HUES6 (cell line): ENCODE measurements at regions not wholly inside any gene's neighbourhood (a gene's known extent, or its start where the extent isn't known, plus 50 kb on each side); places are given as distances from the start of the nearest gene placed in this dataset.

Experiments
- H3K27ac ChIP-seq: 2 replicates; pipeline ENCODE4 v1.7.0; 2013; ENCODE audit warnings: low read depth, mild to moderate bottlenecking, low read length, inconsistent platforms
- H3K27me3 ChIP-seq: 2 replicates; pipeline ENCODE4 v1.6.1; 2013; ENCODE audit warnings: low read length; ENCODE audit not compliant: control insufficient read depth, insufficient read depth
- H3K36me3 ChIP-seq: 2 replicates; pipeline ENCODE4 v1.6.1; 2013; ENCODE audit warnings: low read length; ENCODE audit not compliant: control insufficient read depth, insufficient read depth
- H3K4me1 ChIP-seq: 2 replicates; pipeline ENCODE4 v1.6.1; 2013; ENCODE audit warnings: low read length; ENCODE audit not compliant: control insufficient read depth, insufficient read depth
- H3K4me3 ChIP-seq: 2 replicates; pipeline ENCODE4 v1.5.1; 2013; ENCODE audit warnings: low read depth, low read length
- H3K9ac ChIP-seq: one replicate; pipeline ENCODE4 v1.6.1; 2013; ENCODE audit warnings: mild to moderate bottlenecking, low read length
- H3K9me3 ChIP-seq: 2 replicates; pipeline ENCODE4 v1.6.1; 2013; ENCODE audit warnings: low read depth, low read length; ENCODE audit not compliant: control insufficient read depth, insufficient read depth

DNA sequence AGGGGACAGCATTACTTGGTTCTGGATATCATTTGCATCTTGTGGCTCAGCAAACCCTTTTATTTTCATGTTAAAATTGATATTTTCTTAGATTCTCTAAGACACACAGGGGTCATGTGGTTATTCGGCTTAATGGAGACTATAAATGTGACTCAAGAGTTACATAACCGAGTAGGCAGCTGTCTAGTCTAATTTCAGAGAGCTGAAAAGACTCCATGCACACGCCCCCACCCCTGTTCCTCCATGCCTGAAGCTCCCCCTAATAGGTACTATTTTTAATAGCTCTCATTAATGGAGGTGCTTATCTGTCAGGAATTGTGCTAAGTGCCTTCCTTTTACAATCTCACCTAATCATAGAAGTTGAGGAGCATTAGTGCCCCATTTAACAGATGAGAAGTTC is 189.2 kb upstream of the ARHGAP20 start:
- Histone ChIP-seq H3K4me1 (no peaks in the 10 kb centered on the region), H3K27me3 (no peaks in the 10 kb centered on the region), H3K27ac (no peak overlapping the region), H3K36me3 (no peaks in the 10 kb centered on the region), H3K9ac (no peak overlapping the region), H3K4me3 (no peak overlapping the region), H3K9me3 (no peaks in the 10 kb centered on the region)

DNA sequence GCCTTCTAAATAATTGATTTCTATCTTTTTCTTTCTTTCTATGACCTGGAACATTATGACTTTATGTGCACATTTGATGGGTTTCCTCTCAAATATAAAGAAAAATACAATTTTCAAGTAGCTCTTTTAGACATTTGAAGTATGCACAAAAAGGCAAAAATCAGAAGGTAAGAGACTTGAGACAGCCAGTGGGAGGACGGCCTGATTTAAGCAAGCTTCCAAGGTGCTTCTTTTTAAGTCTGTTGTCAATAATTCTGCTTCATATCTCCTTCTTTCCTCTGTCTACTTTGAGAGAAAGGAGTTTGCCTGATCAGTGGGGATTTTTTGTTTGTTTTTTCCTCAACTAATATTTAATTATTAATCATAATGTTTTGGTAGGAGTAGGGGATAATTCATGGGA is 188.2 kb upstream of the ARHGAP20 start:
- Histone ChIP-seq H3K4me1 (no peaks in the 10 kb centered on the region), H3K9me3 (no peaks in the 10 kb centered on the region), H3K27me3 (no peaks in the 10 kb centered on the region), H3K4me3 (no peak overlapping the region), H3K9ac (no peak overlapping the region), H3K27ac (no peak overlapping the region), H3K36me3 (no peaks in the 10 kb centered on the region)

DNA sequence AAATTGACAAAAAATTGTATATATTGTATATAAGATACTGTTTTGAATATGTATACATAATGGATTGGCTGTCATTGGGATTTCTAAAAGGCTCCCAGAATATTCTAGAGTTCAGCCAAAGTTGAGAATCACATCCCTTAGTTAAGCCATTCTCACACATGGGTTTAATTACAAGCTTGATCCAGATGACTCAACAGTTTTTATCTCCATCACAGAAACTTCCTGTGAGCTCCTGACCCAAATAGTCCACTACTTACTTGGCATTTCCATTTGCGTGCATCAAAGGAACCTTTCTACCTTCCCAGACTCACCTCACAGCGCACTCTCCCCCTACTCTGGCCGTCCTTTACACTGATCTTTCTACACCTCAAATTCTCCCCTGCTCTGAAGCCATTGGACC is 184.8 kb upstream of the ARHGAP20 start:
- H3K27ac ChIP-seq: no peak overlapping the region
- H3K36me3 ChIP-seq: no peaks in the 10 kb centered on the region
- H3K4me1 ChIP-seq: no peaks in the 10 kb centered on the region
- no peaks in the 10 kb centered on the region for H3K9me3 ChIP-seq
- no peak overlapping the region for H3K9ac ChIP-seq
- H3K4me3 ChIP-seq: no peak overlapping the region
- H3K27me3 ChIP-seq: no peaks in the 10 kb centered on the region

DNA sequence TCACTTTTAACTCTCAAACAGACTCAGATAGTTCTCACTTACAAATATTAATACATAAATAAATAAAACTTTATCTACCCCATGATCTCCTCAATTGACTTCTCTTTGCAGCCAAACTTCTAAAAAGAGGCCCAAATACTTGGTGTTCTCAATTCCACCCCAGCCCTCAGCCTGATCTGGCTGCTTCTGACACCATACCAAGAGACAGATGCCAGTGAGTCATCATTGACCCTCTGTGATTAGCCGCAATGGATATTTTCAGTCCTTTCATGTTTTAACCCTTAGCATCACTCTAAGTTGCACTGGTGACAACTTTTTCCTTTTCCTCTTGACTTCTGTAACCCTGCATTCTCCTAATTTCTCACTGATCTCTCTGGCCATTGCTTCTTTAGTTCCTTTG is 184.1 kb upstream of the ARHGAP20 start:
- no peak overlapping the region for H3K9ac ChIP-seq
- H3K4me3 ChIP-seq: no peak overlapping the region
- no peaks in the 10 kb centered on the region for H3K36me3 ChIP-seq
- no peak overlapping the region for H3K27ac ChIP-seq
- H3K27me3 ChIP-seq: no peaks in the 10 kb centered on the region
- H3K4me1 ChIP-seq: no peaks in the 10 kb centered on the region
- H3K9me3 ChIP-seq: no peaks in the 10 kb centered on the region

DNA sequence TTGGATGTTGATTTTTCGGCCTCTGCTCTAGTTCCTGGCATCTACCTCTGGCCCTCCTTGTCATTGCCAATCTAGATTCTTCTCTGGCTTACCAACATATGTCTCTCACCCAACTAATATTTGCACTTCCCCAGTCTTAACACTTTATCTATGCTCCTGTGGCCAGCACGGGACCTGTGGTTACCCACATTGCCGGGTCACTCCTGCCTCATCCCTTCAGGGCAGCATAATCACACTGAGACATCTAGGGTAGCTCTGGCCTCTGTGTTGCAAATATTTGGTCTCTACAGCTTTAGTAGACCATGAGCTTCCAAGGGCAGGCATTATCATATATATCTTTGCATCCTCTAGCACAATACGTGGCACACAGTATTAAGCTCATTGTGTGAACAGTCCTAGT is 182.0 kb upstream of the ARHGAP20 start:
- no peaks in the 10 kb centered on the region for H3K27me3 ChIP-seq
- no peaks in the 10 kb centered on the region for H3K4me1 ChIP-seq
- H3K9ac ChIP-seq: no peak overlapping the region
- no peaks in the 10 kb centered on the region for H3K36me3 ChIP-seq
- H3K9me3 ChIP-seq: no peaks in the 10 kb centered on the region
- no peak overlapping the region for H3K4me3 ChIP-seq
- no peak overlapping the region for H3K27ac ChIP-seq

DNA sequence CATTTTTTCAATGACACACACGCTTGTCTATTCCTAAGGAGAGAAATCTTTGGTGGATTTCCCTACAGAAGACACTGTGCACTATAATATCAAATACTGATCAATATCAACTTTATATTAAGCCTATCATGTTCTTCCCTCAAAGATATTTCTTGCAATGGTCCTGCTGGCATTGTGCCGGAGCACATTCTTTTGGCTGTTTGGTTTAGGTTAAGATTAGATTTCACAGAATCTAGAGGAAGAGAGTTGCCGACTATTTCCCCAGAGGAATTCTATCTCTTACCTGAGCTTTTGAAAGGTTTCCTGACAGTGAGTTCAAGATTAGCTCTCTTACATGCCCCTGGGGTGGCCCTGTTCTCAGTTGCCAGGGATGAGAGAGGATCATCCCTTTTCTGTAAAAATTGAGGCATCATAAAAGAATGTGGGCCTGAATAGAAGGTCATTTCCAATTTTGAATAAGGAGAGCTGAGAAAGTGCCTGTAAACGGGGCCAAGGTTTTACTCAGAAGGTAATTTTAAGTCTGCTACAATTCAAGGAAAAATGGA is 180.6 kb upstream of the ARHGAP20 start:
- H3K9ac ChIP-seq: no peak overlapping the region
- no peaks in the 10 kb centered on the region for H3K36me3 ChIP-seq
- H3K27me3 ChIP-seq: no peaks in the 10 kb centered on the region

DNA sequence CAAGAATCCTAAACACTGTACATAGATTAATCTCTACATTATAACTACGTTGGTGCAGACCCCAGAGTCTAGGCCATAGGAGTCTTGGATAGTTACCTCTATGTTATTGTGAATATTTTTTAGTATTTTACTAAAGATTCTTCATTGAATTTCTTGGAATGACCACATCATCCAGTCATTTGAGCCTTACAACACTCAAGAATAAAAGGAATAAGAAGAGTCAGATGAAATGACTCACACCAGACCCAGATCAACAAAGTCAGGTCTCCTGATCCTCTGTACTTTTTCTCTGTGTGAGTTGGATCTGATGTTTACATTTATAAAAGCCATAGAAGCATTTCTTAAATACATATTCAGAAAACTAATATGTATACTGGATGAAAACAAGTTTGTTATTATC is 179.2 kb upstream of the ARHGAP20 start:
- Histone ChIP-seq H3K36me3 (no peaks in the 10 kb centered on the region), H3K9ac (no peak overlapping the region), H3K27ac (no peak overlapping the region), H3K9me3 (no peaks in the 10 kb centered on the region), H3K27me3 (no peaks in the 10 kb centered on the region), H3K4me1 (no peaks in the 10 kb centered on the region), H3K4me3 (no peak overlapping the region)

More for the DNA sequence above, 180.6 kb upstream of the ARHGAP20 start:
- Histone ChIP-seq H3K27ac (no peak overlapping the region), H3K9me3 (no peaks in the 10 kb centered on the region), H3K4me3 (no peak overlapping the region), H3K4me1 (no peaks in the 10 kb centered on the region)

DNA sequence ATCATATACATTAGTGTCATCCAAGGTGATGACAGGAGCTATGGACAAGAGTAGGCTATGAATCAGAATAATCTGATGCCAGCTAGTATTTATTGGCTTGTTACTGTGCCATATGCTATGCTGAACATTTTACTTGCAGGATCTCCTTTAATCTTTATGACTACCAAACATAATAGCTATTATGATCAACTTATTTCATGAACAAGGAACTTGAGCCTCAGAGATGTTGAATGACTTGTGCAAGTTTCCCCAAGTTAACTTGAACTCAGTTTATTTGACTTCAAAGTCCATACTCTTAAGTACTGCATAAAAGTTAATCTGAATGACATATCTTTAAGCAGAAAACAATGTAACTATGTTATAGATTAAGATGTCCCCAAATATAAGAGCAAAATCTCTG is 178.8 kb upstream of the ARHGAP20 start:
- no peak overlapping the region for H3K4me3 ChIP-seq
- H3K9ac ChIP-seq: no peak overlapping the region
- H3K4me1 ChIP-seq: no peaks in the 10 kb centered on the region
- no peak overlapping the region for H3K27ac ChIP-seq
- H3K27me3 ChIP-seq: no peaks in the 10 kb centered on the region
- no peaks in the 10 kb centered on the region for H3K36me3 ChIP-seq
- no peaks in the 10 kb centered on the region for H3K9me3 ChIP-seq

DNA sequence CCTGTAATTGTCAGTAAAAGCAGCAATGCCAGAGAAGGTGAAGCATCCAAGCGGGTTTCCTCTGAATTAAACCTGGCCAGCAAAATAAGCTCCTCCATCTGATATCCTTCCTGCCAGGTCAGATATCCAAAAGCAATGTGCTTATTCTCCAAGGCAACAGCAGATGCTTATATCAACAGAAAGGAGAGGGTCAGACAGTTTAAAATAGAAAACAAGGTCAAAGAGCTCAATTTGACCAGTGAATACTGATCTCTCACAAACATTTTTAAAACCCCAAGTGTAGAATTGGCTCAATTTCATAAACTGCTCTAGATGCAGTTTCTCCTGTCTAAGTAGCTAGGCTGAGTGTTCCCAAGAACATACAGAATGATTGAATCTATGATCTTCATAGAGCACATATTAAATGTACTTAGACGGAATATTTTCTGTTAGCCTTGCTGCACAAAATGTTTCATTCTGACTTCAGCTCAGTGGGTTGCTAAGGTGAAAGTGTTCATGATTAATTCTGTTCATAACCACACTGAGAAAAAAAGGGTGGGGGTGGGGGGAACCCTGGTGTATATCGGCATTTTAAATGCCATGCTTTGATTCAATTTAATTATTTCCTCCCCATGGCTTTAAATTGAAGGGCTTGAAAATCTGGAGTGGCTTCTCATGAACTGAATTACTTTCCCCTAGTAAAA is 174.2 kb upstream of the ARHGAP20 start:
- no peak overlapping the region for H3K27ac ChIP-seq
- H3K4me1 ChIP-seq: no peaks in the 10 kb centered on the region
- no peaks in the 10 kb centered on the region for H3K27me3 ChIP-seq
- H3K36me3 ChIP-seq: no peaks in the 10 kb centered on the region
- H3K4me3 ChIP-seq: no peak overlapping the region
- no peak overlapping the region for H3K9ac ChIP-seq
- H3K9me3 ChIP-seq: no peaks in the 10 kb centered on the region

DNA sequence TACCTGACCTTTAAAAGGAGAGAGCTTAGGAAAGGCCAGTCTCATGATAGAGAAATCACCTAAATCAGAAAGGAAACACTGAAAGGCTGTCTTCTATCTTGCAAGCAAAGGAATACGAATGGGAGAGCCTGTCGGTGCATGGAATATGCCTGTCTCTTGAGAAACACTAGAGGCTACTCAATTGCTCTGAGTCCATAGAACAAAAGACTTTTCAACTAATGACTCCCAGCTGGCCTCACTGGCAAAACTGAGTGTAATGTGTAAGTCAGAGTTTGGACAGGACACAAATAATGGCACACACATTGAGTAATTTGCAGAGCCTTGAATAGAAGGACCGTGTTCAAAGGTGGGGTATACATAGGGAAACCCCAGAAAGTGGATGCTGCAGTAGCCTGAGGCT is 171.0 kb upstream of the ARHGAP20 start:
- Histone ChIP-seq H3K9me3 (no peaks in the 10 kb centered on the region), H3K4me1 (no peaks in the 10 kb centered on the region), H3K4me3 (no peak overlapping the region), H3K27ac (no peak overlapping the region), H3K36me3 (no peaks in the 10 kb centered on the region), H3K27me3 (no peaks in the 10 kb centered on the region), H3K9ac (no peak overlapping the region)

DNA sequence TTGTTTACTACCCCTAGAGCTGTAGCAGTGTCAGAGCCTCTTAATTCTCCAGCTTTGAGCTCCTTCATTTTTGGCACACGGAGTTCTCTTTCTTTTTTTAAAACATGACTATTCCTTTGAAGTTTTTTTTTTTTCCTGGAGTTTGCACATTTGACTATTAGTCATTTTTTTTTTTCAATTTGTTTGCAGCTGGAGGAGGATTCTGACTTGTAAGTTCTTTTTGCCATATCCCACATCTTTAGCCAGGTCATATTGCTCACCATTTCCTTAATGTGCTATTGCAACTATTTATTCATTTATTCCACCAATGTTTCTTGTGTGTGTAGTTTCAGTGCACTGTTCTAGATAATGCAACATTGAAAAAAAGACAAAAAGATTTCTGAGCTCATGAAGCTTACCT is 166.3 kb upstream of the ARHGAP20 start:
- H3K27me3 ChIP-seq: no peaks in the 10 kb centered on the region
- no peak overlapping the region for H3K27ac ChIP-seq
- H3K9ac ChIP-seq: no peak overlapping the region
- H3K4me3 ChIP-seq: no peak overlapping the region
- H3K9me3 ChIP-seq: no peaks in the 10 kb centered on the region
- H3K36me3 ChIP-seq: no peaks in the 10 kb centered on the region
- H3K4me1 ChIP-seq: no peaks in the 10 kb centered on the region
